Ishikawa (cell line): ENCODE measurements at regions not wholly inside any gene's neighbourhood (a gene's known extent, or its start where the extent isn't known, plus 50 kb on each side); places are given as distances from the start of the nearest gene placed in this dataset.

Source experiments
- CEBPB ChIP-seq: IDR thresholded peaks from 2 replicates; pipeline ENCODE4 v1.6.1; 2012
- CREB1 ChIP-seq: IDR thresholded peaks from 2 replicates; pipeline ENCODE4 v1.6.1; 2012; ENCODE audit warnings: low read depth
- EGR1 ChIP-seq: IDR thresholded peaks from 2 replicates; pipeline ENCODE4 v1.6.1; 2012
- EP300 ChIP-seq: IDR thresholded peaks from 2 replicates; pipeline ENCODE4 v1.6.1; 2012; ENCODE audit warnings: borderline replicate concordance
- FOXM1 ChIP-seq: IDR thresholded peaks from 2 replicates; pipeline ENCODE4 v1.6.1; 2012; ENCODE audit warnings: low read depth, borderline replicate concordance
- MAX ChIP-seq: IDR thresholded peaks from 2 replicates; pipeline ENCODE4 v1.6.1; 2012
- NFIC ChIP-seq: IDR thresholded peaks from 2 replicates; pipeline ENCODE4 v1.6.1; 2012
- RAD21 ChIP-seq: IDR thresholded peaks from 2 replicates; pipeline ENCODE4 v1.6.1; 2012; ENCODE audit warnings: low read depth
- REST ChIP-seq: IDR thresholded peaks from 2 replicates; pipeline ENCODE4 v1.6.1; 2012; ENCODE audit warnings: low read depth, mild to moderate bottlenecking
- TAF1 ChIP-seq: IDR thresholded peaks from 2 replicates; pipeline ENCODE4 v1.6.1; 2012; ENCODE audit warnings: low read depth, mild to moderate bottlenecking
- TCF12 ChIP-seq: IDR thresholded peaks from 2 replicates; pipeline ENCODE4 v1.6.1; 2012; ENCODE audit warnings: low read depth
- TEAD4 ChIP-seq: IDR thresholded peaks from 2 replicates; pipeline ENCODE4 v1.6.1; 2012
- USF1 ChIP-seq: IDR thresholded peaks from 2 replicates; pipeline ENCODE4 v1.6.1; 2012
- YY1 ChIP-seq: IDR thresholded peaks from 2 replicates; pipeline ENCODE4 v1.6.1; 2012; ENCODE audit warnings: low read depth
- ZBTB7A ChIP-seq: IDR thresholded peaks from 2 replicates; pipeline ENCODE4 v1.6.1; 2012; ENCODE audit warnings: low read depth

GRCh38 chr9:110136802-110137201, 71.2 kb downstream of the C9orf152 start:
- TF ChIP-seq TAF1 = no peak
- no peak for TF ChIP-seq TCF12
- TF ChIP-seq FOXM1 = no peak
- no peak for TF ChIP-seq RAD21
- TF ChIP-seq TEAD4 = no peak
- TF ChIP-seq CEBPB = no peak
- no peak for TF ChIP-seq EGR1
- TF ChIP-seq CREB1 = no peak
- TF ChIP-seq REST = no peak
- no peak for TF ChIP-seq YY1
- TF ChIP-seq NFIC = no peak
- TF ChIP-seq MAX = no peak
- TF ChIP-seq USF1 = no peak
- TF ChIP-seq EP300 = no peak

GRCh38 chr9:110140276-110140675, 67.7 kb downstream of the C9orf152 start:
- no peak for TF ChIP-seq EGR1
- no peak for TF ChIP-seq NFIC
- TF ChIP-seq CEBPB = no peak
- TF ChIP-seq YY1 = no peak
- no peak for TF ChIP-seq REST
- no peak for TF ChIP-seq MAX
- TF ChIP-seq USF1 = no peak
- no peak for TF ChIP-seq EP300
- TF ChIP-seq RAD21 = no peak
- no peak for TF ChIP-seq FOXM1
- TF ChIP-seq TAF1 = no peak
- TF ChIP-seq CREB1 = no peak
- TF ChIP-seq TEAD4 = no peak
- no peak for TF ChIP-seq ZBTB7A
- TF ChIP-seq TCF12 = no peak

GRCh38 chr9:110141227-110141793, 66.6 kb downstream of the C9orf152 start:
- TF ChIP-seq MAX (no peak), FOXM1 (no peak)

GRCh38 chr9:110142253-110142652, 65.7 kb downstream of the C9orf152 start:
- no peak for TF ChIP-seq TCF12
- no peak for TF ChIP-seq EGR1
- TF ChIP-seq REST = no peak
- TF ChIP-seq FOXM1 = no peak
- TF ChIP-seq TAF1 = no peak
- TF ChIP-seq NFIC = no peak

- no peak for TF ChIP-seq USF1
- no peak for TF ChIP-seq ZBTB7A
- TF ChIP-seq RAD21 = peak; percentile 35; the same call in 1 of the 2 replicates
- TF ChIP-seq REST = no peak
- no peak for TF ChIP-seq TCF12
- TF ChIP-seq MAX = no peak
- TF ChIP-seq CREB1 = no peak
- no peak for TF ChIP-seq FOXM1
Measured at GRCh38 chr9:110142868-110143481, 65.0 kb downstream of the C9orf152 start.
